Thymus (tissue), 11 donors: ENCODE measurements at regions not wholly inside any gene's neighbourhood (a gene's known extent, or its start where the extent isn't known, plus 50 kb on each side); places are given as distances from the start of the nearest gene placed in this dataset.

Source experiments
- DNase-seq, 9 donors: peaks; one replicate each; pipeline ENCODE4 v3.0.0-alpha.2; 2013; ENCODE audit warnings: low spot score in 9 of 9, low read depth in 6 of 9, missing footprints in 1 of 9
- H3K27ac ChIP-seq, 2 donors: one replicate each; pipeline ENCODE4 v1.5.1; 2013; ENCODE audit warnings: control low read depth in 1 of 2, low read depth in 1 of 2, low read length in 1 of 2, mild to moderate bottlenecking in 1 of 2, moderate library complexity in 1 of 2
- H3K27me3 ChIP-seq, 2 donors: one replicate each; pipeline ENCODE4 v1.5.1; 2013; ENCODE audit warnings: low read length in 1 of 2; ENCODE audit not compliant: control insufficient read depth in 2 of 2, insufficient read depth in 1 of 2
- H3K36me3 ChIP-seq, 2 donors: one replicate each; pipeline ENCODE4 v1.5.1; 2013; ENCODE audit warnings: low read length in 1 of 2, mild to moderate bottlenecking in 1 of 2, moderate library complexity in 1 of 2; ENCODE audit not compliant: control insufficient read depth in 2 of 2, insufficient read depth in 2 of 2
- H3K4me1 ChIP-seq, 2 donors: one replicate each; pipeline ENCODE4 v1.5.1; 2013; ENCODE audit warnings: low read length in 2 of 2; ENCODE audit not compliant: control insufficient read depth in 2 of 2, insufficient read depth in 2 of 2
- H3K4me3 ChIP-seq, 2 donors: one replicate each; pipeline ENCODE4 v1.5.1; 2013; ENCODE audit warnings: low read length in 2 of 2, control low read depth in 1 of 2, mild to moderate bottlenecking in 1 of 2
- H3K9me3 ChIP-seq, 2 donors: one replicate each; pipeline ENCODE4 v1.5.1; 2013; ENCODE audit warnings: low read length in 1 of 2, mild to moderate bottlenecking in 1 of 2; ENCODE audit not compliant: control insufficient read depth in 2 of 2, insufficient read depth in 1 of 2
- WGBS: extraction: QIAGEN DNeasy Blood & Tissue Kit; methylation state at CpG from one replicate; pipeline ENCODE4 v1.1.7; 2013; 5-methylcytosine and 5-hydroxymethylcytosine counted together
- donor health status: healthy.

DNA sequence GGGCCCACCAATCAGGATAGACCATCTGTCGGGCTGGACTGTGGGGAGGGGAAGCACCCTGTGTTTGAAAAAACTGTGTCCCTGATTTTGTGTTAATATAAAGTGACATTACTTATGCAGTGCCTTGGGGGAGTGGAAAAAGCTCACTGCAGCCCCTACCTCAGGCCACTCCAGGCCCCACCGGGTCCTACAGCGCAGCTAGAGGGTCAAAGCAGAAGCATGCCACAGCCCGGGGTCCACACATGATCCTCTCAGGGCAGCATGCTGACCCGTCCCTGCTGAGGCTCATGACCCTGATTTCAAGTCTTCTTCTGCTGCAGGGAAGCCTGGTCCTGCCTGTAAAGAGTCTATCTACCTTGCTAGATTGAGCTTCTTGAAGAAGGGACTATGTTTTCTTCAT is 133.0 kb upstream of the PLCB4 start:
- H3K9me3 ChIP-seq = no peaks in the 10 kb centered on the region
- no peak for DNase-seq

DNA sequence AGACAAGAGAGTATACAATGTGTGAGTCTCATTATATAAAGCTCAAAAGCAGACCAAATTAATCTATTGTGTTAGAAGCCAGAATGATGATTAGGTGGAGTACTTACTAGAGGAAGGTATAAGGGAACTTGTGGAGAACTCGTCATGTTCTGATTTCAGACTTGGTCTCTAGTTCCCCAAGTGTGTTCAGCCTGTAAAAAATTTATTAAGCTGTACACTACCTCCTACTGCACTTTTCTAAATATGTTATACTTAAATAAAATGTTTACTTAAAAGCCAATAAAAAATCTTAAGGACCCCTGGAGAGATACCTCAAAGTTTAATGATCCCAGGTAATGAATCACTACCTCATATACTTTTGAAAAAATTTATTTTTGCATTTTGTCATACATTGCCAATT is 130.4 kb upstream of the PLCB4 start:
- no peak overlapping the region for H3K4me3 ChIP-seq
- no peak for DNase-seq
- WGBS = 93% methylated on average over 1 of the region's 1 CpG
- no peaks in the 10 kb centered on the region for H3K9me3 ChIP-seq
- H3K27ac ChIP-seq = no peak overlapping the region
- no peaks in the 10 kb centered on the region for H3K36me3 ChIP-seq
- H3K27me3 ChIP-seq = no peaks in the 10 kb centered on the region
- H3K4me1 ChIP-seq = no peaks in the 10 kb centered on the region

More for the DNA sequence above, 133.0 kb upstream of the PLCB4 start:
- Histone ChIP-seq H3K27ac (no peak overlapping the region), H3K36me3 (no peaks in the 10 kb centered on the region), H3K4me3 (no peak overlapping the region), H3K4me1 (no peaks in the 10 kb centered on the region), H3K27me3 (no peaks in the 10 kb centered on the region)
- 88% methylated on average over 5 of the region's 5 CpGs for WGBS

DNA sequence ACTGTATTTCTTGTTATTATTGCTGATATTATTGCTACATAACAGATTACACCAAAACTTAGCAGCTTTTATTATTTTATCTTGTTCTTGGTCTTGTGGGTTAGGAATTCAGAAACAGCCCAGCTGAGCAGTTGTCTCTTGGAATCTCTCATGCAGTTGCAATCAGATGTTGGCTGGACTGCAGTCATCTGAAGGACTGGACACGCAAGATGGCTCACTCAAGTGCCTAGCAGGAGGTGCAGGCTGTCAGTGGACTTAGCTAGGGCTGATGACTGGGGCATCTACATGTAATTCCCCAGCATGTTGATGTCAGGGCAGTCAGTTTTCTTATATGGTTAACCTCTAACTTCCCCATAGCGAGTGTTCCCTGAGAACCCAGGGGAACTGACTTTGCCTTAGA is 128.6 kb upstream of the PLCB4 start:
- no peaks in the 10 kb centered on the region for H3K9me3 ChIP-seq
- no peaks in the 10 kb centered on the region for H3K27me3 ChIP-seq
- no peak overlapping the region for H3K4me3 ChIP-seq
- 92% methylated on average over 2 of the region's 2 CpGs for WGBS
- no peak overlapping the region for H3K27ac ChIP-seq
- no peak for DNase-seq
- no peaks in the 10 kb centered on the region for H3K4me1 ChIP-seq
- H3K36me3 ChIP-seq = no peaks in the 10 kb centered on the region

DNA sequence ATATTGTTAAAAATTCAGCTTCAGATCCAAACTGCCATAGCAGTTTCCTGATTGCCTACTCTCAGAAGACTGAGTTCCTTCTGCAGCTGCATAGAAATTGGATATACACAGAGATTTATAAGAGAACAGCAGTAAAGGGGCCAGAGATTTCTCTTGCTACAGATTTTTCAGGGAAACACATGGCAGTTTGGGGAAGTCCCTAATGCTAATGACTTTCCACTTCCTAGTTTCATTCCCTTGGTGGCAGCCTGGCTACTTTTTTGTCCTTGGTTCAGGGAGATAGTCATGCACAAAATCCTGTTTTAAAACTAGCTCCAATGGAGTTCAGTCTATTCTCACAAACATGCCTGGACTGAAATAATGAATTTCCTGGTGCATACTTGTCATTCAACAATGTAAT is 125.3 kb upstream of the PLCB4 start:
- H3K27ac ChIP-seq = no peak overlapping the region
- no peak overlapping the region for H3K4me3 ChIP-seq
- DNase-seq = no peak
- no peaks in the 10 kb centered on the region for H3K9me3 ChIP-seq
- H3K27me3 ChIP-seq = no peaks in the 10 kb centered on the region
- no peaks in the 10 kb centered on the region for H3K36me3 ChIP-seq
- no peaks in the 10 kb centered on the region for H3K4me1 ChIP-seq

DNA sequence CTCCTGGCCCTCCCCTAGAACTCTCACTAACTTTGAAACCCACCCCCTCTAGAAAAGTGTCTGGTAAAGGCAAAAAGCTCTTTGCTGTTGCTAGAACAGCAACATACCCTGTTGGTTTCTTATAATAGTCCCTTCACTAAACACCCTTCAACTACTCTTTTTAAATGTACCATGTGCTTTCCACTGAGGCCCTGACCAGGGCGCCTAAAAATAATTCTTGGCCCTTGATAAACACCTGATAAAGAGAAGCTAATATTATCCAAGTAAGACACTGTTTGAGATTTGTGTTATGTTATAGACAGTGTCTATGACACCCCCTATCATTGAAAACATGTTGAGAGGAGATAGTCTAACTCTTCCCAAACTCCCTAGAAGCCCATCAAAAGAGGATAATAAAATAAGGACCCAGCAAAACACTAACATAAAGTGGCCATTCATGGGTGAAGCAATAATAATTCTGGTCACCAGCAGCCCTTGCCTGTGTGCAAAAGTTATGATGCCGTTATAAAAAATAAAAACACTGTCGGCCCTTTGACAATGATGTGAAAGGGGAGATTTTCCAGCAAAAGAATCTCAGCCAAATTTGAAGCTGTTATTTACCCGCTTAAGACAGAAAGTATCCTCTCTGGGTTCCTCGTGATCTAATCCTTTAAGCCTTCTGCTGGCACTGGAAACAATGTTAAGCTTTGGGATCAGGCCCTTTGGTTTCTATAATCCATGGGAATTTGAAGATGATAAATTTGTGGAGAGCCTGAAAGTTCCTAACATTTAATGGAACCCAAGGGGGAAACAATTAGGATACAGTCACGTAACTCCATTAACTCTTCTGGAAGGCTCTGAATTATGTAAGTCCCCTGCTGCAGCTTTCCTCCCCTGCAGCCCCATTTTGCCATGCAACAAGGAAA is 122.6 kb upstream of the PLCB4 start:
- no peaks in the 10 kb centered on the region for H3K27me3 ChIP-seq
- no peaks in the 10 kb centered on the region for H3K36me3 ChIP-seq
- WGBS = 97% methylated on average over 6 of the region's 6 CpGs
- no peaks in the 10 kb centered on the region for H3K9me3 ChIP-seq
- no peaks in the 10 kb centered on the region for H3K4me1 ChIP-seq
- DNase-seq = no peak
- H3K4me3 ChIP-seq = no peak overlapping the region
- H3K27ac ChIP-seq = no peak overlapping the region

DNA sequence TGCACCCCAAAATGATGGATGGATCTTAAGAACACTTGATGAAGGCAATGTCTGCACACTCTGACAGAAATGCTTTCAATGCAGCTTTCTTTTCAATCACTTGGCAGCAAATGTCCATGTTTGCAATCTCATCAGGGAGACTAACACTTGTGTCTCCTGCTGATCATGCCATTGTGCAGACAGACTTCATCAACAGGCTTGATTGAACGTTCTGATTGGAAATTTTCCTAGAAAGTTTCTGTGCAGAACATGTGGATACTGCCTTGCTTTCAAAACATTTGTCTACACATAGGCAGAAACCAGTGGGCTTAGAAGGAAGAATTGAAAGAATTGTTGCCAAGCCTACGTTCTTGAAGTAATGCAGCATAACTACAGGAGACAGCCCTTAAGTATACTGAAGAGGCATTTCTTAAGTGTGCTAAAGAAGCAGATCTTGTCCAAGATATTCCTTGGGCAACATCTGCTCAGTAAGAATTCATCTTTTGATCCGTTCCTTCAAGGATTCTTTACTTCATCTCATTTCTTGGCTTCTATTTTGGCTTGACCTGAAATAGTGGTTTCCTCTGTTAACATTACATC is 120.4 kb upstream of the PLCB4 start:
- Histone ChIP-seq H3K4me1 (no peaks in the 10 kb centered on the region), H3K27me3 (no peaks in the 10 kb centered on the region), H3K9me3 (no peaks in the 10 kb centered on the region), H3K27ac (no peak overlapping the region), H3K4me3 (no peak overlapping the region), H3K36me3 (no peaks in the 10 kb centered on the region)
- no peak for DNase-seq
- WGBS = 93% methylated on average over 3 of the region's 3 CpGs

DNA sequence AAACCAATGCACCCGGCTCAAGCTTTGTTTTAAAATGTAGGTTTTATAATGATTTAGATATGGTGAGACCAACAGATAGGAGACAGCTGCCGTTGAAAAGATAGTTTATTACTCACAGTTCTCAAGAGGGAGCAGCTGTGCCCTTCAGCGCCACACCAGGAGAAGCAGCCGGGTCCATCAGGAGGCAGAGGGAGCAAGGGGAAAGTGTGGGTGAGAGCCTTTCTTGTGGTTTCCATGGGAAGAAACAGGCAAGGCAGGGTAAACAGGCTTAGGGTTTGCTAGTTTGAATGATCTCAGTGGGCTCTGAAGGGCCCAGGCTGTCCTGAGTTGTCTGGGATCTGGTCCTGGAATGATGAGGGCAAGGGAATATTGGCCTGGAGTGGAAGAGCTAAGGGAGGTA is 117.7 kb upstream of the PLCB4 start:
- no peak overlapping the region for H3K4me3 ChIP-seq
- H3K27ac ChIP-seq = no peak overlapping the region
- no peak for DNase-seq
- H3K27me3 ChIP-seq = no peaks in the 10 kb centered on the region
- no peaks in the 10 kb centered on the region for H3K4me1 ChIP-seq
- no peaks in the 10 kb centered on the region for H3K9me3 ChIP-seq
- 97% methylated on average over 4 of the region's 4 CpGs for WGBS
- H3K36me3 ChIP-seq = no peaks in the 10 kb centered on the region

DNA sequence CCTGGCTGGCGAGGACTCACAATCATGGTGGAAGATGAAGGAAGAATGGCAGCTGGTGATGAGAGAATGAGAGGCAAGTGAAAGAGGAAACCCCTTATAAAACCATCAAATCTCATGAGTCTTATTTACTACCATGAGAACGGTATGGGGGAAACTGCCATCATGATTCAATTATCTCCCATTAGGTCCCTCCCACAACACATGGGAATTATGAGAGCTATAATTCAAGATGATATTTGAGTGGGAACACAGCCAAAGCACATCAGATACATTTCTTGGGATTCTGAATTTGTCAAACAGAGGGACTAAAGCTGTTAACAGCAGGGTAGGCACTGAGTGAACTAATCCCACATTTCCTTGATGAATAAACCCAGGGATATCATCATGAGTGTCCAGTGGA is 116.2 kb upstream of the PLCB4 start:
- H3K4me1 ChIP-seq = no peaks in the 10 kb centered on the region
- no peak overlapping the region for H3K27ac ChIP-seq
- H3K9me3 ChIP-seq = no peaks in the 10 kb centered on the region
- 95% methylated on average over 2 of the region's 2 CpGs for WGBS
- no peaks in the 10 kb centered on the region for H3K27me3 ChIP-seq
- no peak for DNase-seq
- H3K36me3 ChIP-seq = no peaks in the 10 kb centered on the region
- no peak overlapping the region for H3K4me3 ChIP-seq

DNA sequence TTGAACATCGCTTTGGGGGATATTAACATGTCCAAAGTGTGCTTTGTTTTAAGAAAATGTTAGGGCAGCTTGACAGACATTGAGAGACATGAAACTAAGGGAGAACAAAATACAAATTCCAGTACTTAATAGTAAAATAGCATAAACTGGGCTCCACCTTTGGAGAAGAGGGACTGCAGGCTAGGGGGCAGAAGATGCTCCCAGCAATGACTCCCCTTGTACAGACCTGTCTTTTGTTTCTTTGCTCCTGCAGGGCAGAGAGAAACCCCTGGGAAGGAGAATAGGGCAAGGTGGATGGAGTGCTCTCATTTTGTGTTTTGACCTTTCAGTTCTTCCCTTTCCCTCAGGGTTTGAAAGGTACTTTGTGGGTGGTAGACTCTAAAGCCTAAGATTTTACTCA is 115.6 kb upstream of the PLCB4 start:
- no peak overlapping the region for H3K4me3 ChIP-seq
- 97% methylated on average over 1 of the region's 1 CpG for WGBS
- no peak overlapping the region for H3K27ac ChIP-seq
- H3K27me3 ChIP-seq = no peaks in the 10 kb centered on the region
- H3K36me3 ChIP-seq = no peaks in the 10 kb centered on the region
- H3K4me1 ChIP-seq = no peaks in the 10 kb centered on the region
- DNase-seq = no peak
- no peaks in the 10 kb centered on the region for H3K9me3 ChIP-seq
